Peyer's patch (tissue), 4 donors: ENCODE measurements at regions not wholly inside any gene's neighbourhood (a gene's known extent, or its start where the extent isn't known, plus 50 kb on each side); places are given as distances from the start of the nearest gene placed in this dataset.

Experiments
- POLR2A ChIP-seq, 2 donors: fragments of 450-650 bp; IDR thresholded peaks; one replicate each; pipeline ENCODE4 v1.5.1; 2017; ENCODE audit warnings: antibody characterized with exemption in 2 of 2, mild to moderate bottlenecking in 2 of 2, moderate library complexity in 2 of 2
- TF ChIP-seq, protein P1 (sequence below), 6 experiments: fragments of 450-650 bp in 4 of 6; fragments of 200-600 bp in 2 of 6; sonication (generic) in 1 of 6; IDR thresholded peaks; one replicate each; pipeline ENCODE4 v1.5.1; 2017 to 2019; ENCODE audit warnings: antibody characterized with exemption in 6 of 6, mild to moderate bottlenecking in 3 of 6, moderate library complexity in 1 of 6

DNA sequence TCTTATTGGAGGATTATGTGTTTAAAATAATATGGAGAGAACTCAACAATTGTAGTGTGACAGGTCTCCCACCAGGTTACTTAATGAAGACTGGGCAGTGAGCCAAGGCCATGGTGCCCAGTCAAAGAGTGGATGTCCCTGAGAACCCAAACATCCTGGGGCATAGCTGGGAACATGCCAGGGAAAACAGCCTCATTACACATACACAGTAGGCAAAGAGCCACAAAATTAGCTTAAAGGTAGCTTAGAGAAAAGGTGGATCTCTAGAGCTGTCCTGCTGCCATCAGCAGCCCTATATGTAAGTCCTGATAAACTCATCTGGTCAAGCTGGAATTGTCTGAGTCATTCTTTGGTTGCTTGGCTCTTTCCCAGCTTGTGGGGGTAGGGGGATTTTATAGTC lies 287.8 kb downstream of the PHF14 start:
- TF ChIP-seq, protein P1, sequence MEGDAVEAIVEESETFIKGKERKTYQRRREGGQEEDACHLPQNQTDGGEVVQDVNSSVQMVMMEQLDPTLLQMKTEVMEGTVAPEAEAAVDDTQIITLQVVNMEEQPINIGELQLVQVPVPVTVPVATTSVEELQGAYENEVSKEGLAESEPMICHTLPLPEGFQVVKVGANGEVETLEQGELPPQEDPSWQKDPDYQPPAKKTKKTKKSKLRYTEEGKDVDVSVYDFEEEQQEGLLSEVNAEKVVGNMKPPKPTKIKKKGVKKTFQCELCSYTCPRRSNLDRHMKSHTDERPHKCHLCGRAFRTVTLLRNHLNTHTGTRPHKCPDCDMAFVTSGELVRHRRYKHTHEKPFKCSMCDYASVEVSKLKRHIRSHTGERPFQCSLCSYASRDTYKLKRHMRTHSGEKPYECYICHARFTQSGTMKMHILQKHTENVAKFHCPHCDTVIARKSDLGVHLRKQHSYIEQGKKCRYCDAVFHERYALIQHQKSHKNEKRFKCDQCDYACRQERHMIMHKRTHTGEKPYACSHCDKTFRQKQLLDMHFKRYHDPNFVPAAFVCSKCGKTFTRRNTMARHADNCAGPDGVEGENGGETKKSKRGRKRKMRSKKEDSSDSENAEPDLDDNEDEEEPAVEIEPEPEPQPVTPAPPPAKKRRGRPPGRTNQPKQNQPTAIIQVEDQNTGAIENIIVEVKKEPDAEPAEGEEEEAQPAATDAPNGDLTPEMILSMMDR (IDR thresholded peaks at IDR 0.05) = no peak
- no peak for TF ChIP-seq POLR2A (IDR thresholded peaks at IDR 0.05)
